ENCODE measurements at regions not wholly inside any gene's neighbourhood (a gene's known extent, or its start where the extent isn't known, plus 50 kb on each side); places are given as distances from the start of the nearest gene placed in this dataset.

- TF ChIP-seq POLR2A (IDR thresholded peaks at IDR 0.05) (no peak), CTCF (IDR thresholded peaks at IDR 0.05) (no peak), POLR2AphosphoS5 (IDR thresholded peaks at IDR 0.05) (no peak)
Observed at GRCh38 chr14:84533181-84533725, 996.7 kb upstream of the FLRT2 start.

All from transverse colon (tissue), 4 donors.